Epithelial cell of esophagus (primary cell): ENCODE measurements at regions not wholly inside any gene's neighbourhood (a gene's known extent, or its start where the extent isn't known, plus 50 kb on each side); places are given as distances from the start of the nearest gene placed in this dataset.

Experiments used
- DNase-seq: peaks from one replicate; pipeline ENCODE4 v3.0.0; 2010; ENCODE audit warnings: low read depth
- H3K4me3 ChIP-seq: 2 replicates; pipeline ENCODE4 v1.5.1; 2011; ENCODE audit warnings: mild to moderate bottlenecking, low read length, control low read depth
- CTCF ChIP-seq: IDR thresholded peaks from 2 replicates; pipeline ENCODE4 v1.5.1; 2011; ENCODE audit warnings: low read depth, mild to moderate bottlenecking, low read length, control low read depth, inconsistent platforms; ENCODE audit not compliant: insufficient read depth; ENCODE audit errors: missing control alignments

- no peak for DNase-seq
Observed at GRCh38 chr3:116824208-116824607, 114.6 kb downstream of the TUSC7 start.

GRCh38 chr3:116833202-116833601 is 123.6 kb downstream of the TUSC7 start:
- no peak for DNase-seq
- no peak overlapping the region for H3K4me3 ChIP-seq
- no peak for TF ChIP-seq CTCF

More at GRCh38 chr3:116824208-116824607, 114.6 kb downstream of the TUSC7 start:
- TF ChIP-seq CTCF = no peak
- H3K4me3 ChIP-seq = no peak overlapping the region

- H3K4me3 ChIP-seq = no peak overlapping the region
- no peak for TF ChIP-seq CTCF
- DNase-seq = no peak
Observed at GRCh38 chr3:116834816-116835215, 125.2 kb downstream of the TUSC7 start.

- H3K4me3 ChIP-seq = no peak overlapping the region
- no peak for TF ChIP-seq CTCF
- DNase-seq = no peak
Observed at GRCh38 chr3:116835658-116836057, 126.1 kb downstream of the TUSC7 start.

GRCh38 chr3:116836286-116836685 is 126.7 kb downstream of the TUSC7 start:
- no peak for DNase-seq
- H3K4me3 ChIP-seq = no peak overlapping the region
- TF ChIP-seq CTCF = no peak

GRCh38 chr3:116837483-116837882 is 127.9 kb downstream of the TUSC7 start:
- TF ChIP-seq CTCF = no peak
- no peak overlapping the region for H3K4me3 ChIP-seq
- DNase-seq = no peak

- TF ChIP-seq CTCF = no peak
- no peak for DNase-seq
Observed at GRCh38 chr3:116841003-116841735, 131.6 kb downstream of the TUSC7 start.

More at GRCh38 chr3:116841003-116841735, 131.6 kb downstream of the TUSC7 start:
- no peak overlapping the region for H3K4me3 ChIP-seq
